DMS 273 treated with DMSO at 0.1 percent for 48 hours (cell line): ENCODE measurements at regions not wholly inside any gene's neighbourhood (a gene's known extent, or its start where the extent isn't known, plus 50 kb on each side); places are given as distances from the start of the nearest gene placed in this dataset.
"Not testable (repeated sequence)": the region's sequence is repeated elsewhere in the genome, so short reads cannot be mapped to it uniquely, and the experiment has no call there.

Experiments
- DNase-seq: peaks from one replicate; lab custom pipeline; 2025; lab: John Stamatoyannopoulos, UW

DNA sequence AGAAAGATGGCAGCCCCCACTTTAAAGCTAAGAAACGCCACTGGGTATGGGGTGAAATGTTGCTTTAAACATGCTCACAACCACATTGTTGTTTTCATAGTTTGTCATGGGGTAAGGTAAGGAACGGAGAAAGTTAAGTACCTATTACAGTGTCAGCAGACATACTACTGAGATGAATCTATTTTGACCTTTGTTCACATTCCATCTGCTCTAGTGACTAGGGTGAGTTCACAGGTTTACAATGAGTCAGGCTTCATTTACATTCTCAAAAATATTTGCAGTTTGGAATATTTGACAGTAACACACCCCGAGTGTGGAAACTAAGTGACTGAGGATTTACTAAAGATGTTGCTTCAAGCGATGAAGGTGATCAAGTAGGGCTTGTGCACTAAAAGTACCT is 428.7 kb upstream of the ACVR2A start:
- no peak for DNase-seq

DNA sequence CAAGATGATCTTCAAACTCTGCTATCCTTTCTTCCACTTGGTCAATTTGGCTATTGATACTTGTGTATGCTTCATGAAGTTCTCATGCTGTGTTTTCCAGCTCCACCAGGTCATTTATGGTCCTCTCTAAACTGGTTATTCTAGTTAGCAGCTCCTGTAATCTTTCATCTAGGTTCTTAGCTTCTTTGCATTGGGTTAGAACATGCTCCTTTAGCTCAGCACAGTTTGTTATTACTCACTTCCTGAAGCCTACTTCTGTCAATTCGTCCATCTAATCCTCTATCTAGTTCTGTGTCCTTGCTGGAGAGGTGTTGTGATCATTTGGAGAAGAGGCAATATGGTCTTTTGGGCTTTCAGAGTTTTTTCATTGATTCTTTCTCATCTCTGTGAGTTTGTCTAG is 430.2 kb upstream of the ACVR2A start:
- not testable (repeated sequence) for DNase-seq

DNA sequence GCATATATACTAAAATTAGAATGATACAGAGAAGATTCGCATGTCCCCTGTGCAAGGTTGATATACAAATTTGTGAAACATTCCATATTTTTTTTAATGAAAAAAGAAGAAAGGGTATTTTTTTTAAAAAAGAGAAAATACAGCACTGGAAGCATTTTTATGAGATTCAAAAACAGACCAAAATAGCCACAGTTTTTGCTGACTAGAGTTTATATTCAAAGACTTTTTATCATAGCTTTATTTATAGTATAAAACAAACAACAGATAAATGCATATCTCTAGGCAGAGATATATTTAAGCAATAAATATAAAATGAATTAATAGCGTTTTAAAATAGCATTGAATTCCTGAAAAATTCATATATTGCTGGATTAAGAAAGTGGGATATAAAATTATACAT is 436.5 kb upstream of the ACVR2A start:
- no peak for DNase-seq

DNA sequence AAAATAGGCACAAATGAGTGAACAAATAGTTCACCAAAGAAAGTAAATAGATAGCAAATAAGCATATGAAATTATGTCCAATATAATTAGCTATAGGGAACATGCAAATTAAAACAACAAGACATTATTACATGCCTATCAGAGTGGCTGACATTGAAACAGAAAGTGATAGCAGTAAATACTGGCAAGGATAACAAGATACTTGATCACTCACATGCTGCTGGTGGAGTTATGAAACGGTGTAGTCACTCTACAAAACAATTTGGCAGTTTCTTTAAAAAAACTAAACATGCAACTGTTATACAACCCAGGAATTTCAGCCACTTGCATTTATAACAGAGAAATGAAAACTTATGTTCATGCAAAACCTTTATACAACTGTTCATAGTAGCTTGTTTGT is 439.2 kb upstream of the ACVR2A start:
- DNase-seq = no peak

DNA sequence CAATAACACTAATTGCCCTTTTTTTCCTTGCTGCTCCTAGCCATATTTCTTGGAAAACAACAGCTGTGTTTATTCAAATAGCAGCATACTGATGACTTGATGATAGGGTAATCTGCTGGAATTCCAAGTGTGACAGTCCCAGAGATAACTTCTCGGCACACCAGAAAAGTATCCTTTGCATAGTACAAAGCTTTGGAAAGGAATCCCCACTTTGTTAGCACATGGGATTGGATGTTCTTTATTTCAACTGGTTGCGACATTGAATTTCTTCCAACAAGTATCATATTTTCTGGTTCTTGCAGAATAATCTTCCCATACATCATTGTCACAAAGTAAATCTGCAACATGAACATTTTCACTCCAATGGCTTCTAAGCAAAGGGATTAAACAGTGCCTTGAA is 445.8 kb upstream of the ACVR2A start:
- DNase-seq = no peak

DNA sequence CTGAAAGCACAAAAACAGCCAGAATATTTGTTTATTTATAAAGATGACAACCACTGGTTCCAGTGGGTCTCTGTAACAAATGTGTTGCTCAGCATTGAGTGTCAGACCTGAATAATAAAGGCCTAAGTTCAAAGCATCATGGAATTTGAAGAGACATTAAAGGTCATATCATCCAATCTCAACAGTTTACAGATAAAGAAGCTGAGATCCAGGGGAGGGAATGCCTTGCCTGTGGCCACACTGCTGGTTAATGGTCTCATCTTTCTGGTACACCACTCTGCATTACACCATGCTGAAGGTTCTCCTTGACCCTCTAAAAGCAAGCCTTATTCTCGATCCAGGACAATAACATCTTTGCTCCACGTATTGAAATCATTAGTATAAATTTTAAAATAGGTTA is 446.5 kb upstream of the ACVR2A start:
- DNase-seq = no peak

DNA sequence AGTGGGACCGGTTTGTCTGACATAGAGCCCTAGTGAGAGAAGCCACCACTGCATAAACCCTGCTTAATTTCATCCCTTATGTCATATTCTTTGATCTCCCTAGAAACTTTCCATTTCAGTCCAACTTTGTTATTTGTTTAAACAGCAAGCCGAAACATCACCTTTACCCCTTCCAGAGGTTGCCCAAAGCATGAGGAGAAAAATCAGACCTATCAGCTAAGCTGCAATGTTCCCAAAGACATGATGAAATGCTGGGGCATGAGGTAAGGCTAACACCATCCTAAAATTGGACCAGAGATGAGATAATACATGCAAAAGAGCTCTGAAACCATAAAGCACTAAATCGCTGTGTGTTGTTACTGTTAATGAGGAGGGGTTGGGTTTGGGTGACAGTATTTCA is 447.9 kb upstream of the ACVR2A start:
- no peak for DNase-seq

DNA sequence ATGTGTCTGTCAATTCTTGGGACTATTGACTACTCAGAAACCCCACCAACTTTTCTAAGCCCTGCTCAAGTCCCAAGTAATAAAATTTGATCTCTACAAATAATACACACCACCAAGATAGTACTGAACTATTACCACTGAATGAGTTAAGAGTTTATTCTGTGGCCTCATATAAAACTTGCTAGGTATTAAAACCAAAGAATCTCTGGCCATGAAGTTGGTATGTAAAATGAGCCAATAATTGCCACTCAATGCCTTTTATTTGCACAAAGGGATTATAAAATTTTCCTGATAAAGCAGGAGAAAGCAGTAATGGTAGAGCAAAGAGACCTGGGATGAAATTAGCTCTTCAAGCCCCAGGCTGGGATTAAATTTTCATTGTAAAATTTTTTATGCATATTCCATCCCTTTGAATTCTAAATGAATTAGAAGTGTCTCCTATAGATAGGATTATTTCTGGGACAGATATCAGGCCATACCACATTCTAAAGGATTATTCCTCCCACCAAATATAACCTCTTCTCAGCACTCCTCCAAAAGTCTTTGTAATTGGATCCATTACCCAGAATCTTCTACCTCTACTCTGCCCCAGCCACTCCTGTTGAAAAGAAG is 450.5 kb upstream of the ACVR2A start:
- DNase-seq = no peak

DNA sequence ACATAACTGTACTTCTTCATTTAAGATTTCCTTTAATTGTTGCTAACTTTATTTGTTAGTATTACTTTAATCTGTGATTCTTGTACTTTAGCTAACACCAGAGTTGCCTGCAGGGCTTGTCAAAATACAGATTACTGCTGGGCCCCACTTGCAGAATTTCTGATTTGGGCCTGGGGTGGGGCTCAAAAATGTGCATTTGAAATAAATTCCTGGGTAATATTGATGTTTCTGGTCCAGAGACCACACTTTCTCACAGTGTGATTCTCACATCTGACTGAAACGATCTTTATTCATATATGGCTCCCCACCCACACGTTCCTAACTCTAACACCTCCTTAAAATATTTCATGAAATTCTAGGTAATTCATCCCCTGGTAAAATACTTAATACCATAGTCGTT is 452.6 kb upstream of the ACVR2A start:
- DNase-seq = no peak

DNA sequence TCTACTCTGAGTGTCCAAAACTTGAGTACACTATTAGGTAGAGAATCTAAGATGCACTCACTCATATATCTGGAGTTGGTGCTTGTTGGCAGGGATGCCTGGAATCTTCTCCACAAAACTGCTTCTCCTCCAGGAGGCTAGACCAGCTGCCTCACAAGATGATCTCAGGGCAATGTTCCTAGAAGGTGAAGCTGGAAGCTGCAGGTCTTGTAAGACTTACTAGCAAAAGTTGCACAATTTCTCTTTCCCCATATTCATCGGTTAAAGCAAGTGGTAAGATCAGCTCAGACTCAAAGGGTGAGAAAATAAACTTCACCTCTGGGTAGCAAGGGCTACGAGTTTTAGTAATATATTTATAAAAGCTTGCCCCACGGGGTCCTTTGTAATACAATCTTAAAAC is 454.4 kb upstream of the ACVR2A start:
- no peak for DNase-seq

DNA sequence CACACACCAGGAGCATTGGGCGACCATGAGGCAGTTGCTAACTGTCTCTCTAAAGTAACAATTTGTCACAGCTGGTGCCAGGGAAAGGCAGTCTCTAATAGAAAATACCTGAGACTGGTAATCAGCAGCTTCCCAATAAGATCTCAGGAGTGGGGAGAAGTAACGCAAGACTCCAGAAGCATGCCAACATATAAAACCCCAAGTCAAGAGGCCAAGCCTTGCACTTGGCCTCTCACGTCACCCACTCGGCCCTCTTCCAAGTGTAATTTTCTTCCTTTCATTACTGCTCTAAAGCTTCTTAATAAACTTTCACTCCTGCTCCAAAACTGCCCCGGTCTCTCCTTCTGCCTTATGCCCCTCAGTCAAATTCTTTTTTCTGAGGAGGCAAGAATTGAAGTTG is 455.6 kb upstream of the ACVR2A start:
- DNase-seq = no peak

DNA sequence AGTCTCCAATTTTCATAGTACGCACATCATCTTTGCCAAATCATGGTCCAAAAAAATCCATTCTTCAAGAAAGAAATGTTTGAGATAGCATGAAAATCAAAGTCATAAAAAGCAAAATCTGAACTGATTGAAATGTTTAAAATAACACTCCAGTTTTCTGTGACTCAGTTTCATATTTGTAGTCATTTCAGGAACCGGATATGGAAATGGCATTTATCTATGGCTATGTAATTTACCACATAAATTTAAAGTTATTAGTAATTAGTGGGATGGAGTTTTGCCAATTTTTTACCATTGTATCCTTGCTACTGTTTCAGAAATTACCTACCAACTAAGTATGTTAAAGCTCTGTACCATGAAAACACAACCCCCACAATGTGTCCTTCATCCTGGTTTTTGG is 456.6 kb upstream of the ACVR2A start:
- DNase-seq = no peak

DNA sequence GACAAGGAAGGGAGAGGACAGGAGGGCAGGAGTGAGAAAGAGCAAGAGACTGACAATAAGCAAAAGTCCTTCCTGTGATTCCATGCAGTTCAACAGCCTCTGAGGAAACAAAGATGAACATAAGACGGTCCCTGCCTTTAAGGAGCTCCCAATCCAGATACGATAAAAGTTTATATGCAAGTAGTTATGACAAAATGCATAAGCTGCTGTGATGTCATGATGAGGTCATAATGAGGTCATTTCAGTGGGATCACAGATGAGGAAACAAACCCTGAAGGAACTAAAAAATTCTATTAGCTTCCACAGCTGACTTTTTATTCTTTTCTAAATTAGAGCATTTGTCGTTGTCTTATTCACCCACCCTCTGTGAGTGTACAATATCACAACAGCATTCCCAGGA is 458.5 kb upstream of the ACVR2A start:
- DNase-seq = no peak

DNA sequence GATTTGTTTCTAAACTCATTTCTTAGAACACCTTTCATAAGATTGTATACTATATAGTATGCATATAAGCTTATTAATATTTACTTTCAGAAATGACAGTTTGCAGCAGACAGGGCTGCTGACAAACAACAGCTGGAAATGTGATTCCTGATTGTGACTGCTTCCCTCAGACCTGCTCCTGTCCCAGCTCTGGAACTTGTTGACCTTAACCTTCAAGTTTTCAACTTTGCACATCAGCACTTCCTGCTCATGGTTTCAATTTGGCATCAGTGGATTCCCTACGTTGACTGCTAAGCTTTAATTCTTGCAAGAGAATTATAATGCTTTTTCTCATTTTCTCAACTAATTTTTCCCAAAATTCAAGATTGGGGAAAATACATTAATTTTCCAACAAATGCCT is 459.2 kb upstream of the ACVR2A start:
- no peak for DNase-seq

DNA sequence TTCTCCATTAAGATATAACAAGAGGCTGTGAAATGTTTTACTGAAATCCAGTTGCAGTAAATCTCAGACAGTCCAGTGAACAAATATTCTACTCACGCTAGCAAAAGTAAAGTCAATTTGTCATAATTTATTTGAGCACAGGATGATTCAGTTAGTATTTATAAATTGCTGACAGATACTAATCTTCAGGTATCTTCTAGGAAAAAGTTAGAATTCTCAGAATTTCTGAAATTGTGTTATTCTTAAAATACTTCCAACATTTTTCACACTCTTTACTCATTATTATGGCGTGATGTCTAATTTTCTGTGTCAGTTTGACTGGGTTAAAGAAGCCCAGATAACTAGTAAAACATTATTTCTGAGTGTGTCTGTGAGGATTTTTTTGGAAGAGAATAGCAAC is 460.2 kb upstream of the ACVR2A start:
- DNase-seq = no peak

DNA sequence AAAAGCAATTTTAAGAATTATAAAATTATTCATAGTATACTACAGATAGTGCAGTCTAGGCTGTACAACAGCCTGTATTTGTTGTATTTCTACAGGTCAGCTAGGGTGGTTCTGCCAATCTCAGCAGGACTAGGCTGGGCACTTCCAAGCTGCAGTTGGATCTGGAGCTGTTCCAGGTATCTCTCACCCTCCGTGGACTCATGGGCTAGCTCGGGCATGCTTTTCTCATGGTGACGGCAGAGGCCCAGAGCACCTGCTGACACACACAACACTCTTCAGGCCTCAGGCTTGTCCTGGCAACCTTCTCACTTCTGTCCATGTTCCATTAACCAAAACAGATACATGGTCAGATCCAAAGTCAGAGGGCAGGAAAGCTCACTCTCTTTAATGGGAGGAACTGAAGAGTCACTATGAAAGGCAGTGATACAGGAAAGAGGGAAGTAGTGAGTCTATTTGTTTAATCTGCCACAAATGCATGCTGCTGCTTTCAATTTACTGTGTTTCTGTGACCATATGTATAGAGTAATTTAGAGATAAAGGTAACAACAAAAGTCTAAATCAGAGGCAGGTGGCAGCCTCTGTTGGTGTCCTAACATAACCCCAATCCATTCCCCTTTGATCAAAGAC is 462.4 kb upstream of the ACVR2A start:
- DNase-seq = peak; percentile 82

DNA sequence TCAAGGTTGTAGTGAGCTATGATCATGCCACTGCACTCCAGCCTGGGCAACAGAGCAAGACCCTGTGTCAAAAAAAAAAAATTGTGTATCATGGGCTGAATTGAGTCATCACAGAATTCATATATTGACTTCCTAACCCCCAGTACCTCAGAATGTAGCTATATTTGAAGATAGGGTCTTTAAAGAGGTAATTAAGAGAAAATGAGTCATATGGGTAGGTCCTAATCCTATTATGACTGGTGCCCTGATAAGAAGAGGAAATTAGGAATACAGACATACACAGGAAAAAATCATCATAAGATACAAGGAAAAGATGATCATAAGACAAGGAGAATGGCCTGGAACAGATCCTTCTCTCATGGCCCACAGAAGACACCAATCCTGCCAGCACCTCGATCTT is 466.4 kb upstream of the ACVR2A start:
- no peak for DNase-seq

DNA sequence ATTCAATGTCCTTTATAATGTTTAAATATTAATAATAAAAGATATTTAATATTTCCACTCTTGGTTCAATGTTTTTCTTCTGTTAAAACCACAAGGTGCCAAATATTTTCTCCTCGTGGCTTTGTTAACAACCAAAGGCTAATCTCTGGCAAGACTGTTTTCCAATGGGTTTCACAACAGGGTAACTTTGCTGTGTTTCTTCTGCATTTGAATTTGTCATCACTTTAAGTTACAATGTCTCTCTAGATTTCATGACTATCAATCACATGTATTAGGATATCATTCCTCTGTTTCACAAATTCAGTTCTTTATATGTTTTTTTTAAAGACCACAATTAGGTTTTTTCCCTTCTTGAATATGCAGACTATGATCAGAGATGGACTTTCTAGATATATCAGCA is 469.8 kb upstream of the ACVR2A start:
- no peak for DNase-seq

DNA sequence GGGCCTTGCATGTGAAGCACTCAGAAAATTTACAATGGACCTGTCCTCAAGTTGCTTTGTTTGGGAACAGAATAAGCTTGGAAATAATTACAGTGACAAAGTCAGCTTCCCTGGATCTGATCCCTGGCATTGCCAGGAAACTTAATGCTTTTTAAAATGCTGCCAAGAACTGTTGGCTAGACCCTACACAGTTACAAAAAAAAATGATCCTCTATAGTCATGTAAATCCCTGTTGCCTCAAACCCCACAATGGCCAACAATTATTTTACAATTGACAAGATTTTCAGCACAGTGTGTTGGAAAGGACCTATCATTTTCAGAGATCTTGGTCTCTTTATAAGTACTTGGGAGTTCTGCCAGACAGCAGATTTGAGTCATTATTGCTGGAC is 470.4 kb upstream of the ACVR2A start:
- DNase-seq = no peak

DNA sequence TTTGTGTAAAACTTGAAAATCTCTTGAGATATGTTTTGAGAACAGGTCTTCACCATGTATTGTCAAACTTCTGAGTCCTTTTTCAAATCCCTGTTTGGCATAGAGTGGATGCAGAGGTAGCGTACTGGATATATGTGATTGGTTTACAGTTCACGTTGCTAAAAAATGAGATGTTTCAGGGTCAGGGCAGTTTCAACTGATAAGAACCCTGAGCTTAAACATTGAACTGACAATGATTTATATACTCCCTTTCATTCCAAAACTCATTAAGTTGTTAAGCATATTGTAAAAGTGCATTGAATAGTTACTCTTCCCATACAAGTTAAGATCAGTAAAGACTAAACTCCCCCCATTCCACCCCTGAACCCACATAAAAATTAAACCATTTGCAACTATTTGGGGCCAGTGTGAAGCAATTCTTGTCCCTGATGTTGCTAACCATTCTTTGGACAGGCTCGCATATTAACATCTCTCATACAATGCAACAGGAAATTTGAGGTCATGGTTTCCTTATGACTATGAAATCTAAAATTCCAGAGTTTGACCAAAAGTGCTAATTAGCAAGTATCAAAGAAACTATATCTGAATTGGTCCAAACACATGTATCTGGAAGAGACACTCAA is 470.9 kb upstream of the ACVR2A start:
- DNase-seq = no peak

DNA sequence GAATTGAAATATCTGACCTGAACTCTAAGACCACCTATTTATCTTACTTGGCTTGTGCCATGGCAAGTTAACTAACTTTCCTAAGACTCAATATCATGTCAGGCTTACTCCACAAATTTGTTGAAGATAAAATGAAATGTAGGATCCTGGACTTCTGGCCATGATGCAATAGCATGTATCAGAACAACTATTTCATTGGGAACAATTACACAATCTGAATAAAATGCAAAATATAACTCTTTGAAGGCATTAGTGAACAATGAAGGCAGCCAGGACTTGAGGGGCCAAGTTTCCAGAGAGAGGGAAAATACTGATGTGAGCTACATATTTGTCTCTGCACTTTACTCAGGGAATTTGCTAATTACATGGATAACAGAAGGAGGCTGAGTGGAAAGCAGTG is 476.5 kb upstream of the ACVR2A start:
- no peak for DNase-seq

DNA sequence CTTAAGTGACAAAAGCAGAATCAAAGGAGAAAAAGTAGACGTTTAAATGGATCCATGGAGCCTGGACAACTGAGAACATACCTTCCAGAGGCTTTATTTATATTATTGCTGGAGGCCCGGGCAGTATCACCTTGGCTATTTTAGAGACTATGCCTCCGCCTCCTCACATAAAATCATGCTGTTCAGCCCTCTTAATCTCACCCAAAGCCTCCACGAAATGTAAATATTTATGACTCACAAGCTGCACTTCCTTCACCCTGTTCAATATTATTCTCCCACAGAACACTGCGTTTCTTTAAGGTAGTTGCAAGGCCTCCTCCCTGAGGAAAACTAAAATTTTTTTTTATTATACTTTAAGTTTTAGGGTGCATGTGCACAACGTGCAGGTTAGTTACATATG is 478.6 kb upstream of the ACVR2A start:
- DNase-seq = no peak

DNA sequence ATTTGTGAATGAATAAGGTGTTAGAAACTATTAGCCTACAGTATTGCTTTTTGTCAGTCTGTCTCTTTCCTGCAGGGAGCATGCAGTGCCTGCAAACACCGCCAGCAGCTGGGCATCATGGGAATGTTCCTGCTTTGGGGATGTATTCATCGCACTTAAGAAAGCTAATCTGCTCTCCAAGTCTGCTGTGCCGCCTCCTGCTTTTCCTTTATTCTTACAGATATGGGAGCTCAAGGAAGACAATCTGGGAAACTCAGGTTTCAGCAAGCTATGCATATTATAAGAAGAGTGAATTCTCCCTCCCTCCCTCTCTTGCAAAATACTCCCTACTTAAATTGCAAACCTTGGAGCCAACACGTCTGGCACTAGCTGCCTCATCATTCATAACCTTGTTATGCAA is 479.2 kb upstream of the ACVR2A start:
- DNase-seq = no peak

DNA sequence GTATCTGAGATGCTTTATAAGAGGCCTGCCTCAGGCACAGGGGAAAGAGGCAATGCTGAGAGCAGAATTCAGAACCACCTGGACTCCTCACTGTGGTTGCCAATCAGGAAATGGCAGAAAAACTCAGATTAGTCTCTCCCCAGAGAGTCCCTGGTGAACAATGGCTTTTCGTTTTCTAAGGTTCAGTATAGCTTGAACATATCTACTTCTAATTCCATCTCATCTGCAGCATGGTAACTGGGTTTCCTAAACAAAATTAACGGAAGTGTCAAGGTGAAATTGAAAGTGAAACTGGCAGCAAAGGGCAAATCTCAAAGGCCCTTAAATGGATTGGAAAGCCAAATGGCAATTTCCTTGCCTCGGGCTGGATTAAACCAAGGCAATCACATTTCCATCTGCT is 480.2 kb upstream of the ACVR2A start:
- DNase-seq = no peak
